GM21390 (cell line): ENCODE measurements at regions not wholly inside any gene's neighbourhood (a gene's known extent, or its start where the extent isn't known, plus 50 kb on each side); places are given as distances from the start of the nearest gene placed in this dataset.
"Not testable (repeated sequence)": the region's sequence is repeated elsewhere in the genome, so short reads cannot be mapped to it uniquely, and the experiment has no call there.

Experiments
- ATAC-seq: cut with Tn5 transposase; IDR thresholded peaks from one replicate; pipeline ENCODE4 v1.9.1; 2021; ENCODE audit not compliant: unreplicated experiment

DNA sequence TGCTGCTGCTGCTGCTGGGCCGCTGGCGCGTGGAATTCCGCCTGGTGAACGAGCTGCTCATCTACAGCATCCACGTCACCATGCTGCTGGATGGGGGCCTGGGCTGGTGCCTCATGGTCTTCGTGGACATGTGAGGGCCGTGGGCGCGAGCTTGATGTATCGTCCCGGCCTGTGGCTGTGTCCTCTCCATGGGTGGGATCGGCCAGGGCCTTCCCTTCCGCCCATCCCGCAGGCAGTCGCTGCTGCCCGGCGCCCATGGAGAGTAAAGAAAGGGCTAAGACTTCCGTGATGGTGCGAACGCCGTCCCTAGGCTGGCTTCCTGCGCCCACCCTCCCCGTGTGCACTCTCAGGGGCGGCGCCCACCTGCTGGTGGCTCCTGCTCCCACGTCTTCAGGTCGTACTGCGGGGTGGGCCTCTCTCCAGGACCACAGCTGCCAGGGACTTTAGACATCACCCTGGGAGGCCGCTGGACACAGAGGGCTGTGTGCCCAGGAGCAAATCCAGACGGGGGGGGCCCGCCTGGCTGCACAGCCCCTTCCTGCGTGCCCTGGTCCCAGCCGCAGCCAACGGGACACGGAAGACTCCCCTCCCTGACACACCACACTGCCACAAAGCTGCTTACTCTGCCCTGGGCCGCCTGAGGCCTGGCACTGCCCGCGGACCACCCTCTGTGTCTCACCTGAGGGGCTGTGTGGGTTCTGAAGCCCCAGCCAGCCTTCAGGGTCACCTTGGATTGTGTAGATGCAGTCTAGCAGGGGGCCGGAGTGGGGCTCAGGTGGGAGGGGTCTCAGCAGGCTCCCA, 167.5 kb downstream of the SEPTIN7 start:
- no peak for ATAC-seq

DNA sequence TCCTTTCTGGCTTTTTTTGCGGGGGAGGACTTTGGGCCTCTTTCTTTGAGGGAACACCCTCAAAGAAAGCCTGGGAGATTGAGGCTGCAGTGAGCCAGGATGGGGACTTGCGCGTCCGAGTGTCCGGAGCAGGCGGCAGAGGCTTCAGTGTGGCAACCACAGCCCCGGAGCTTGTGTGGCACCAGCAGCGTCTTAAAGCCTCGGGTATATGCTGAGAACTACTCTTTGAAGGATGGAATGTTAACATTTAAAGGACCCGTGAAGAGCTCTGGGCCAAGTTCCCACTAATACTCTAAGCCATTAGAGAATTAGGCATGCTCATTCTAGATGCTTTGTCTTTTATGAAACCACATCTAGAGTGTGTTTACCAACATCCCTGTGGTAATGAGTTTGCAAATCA, 168.2 kb downstream of the SEPTIN7 start:
- ATAC-seq = no peak

DNA sequence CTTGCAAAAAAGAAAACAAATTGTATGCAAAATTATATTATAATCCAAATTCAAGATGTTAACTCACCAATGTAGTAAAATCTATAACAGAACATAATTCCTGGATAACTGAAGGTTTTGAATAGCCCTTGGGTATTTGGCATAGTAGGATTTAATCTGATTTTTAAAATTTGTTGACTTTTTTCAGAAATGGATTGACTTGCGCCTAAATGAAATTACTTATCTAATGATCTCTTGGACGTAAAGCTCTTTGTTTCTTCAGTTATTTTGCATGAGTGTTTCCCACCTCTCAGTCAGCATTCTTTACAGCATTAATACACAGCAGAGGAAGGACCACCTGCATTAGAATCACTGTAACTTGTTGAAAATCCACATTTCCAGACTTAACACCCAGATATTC, 169.6 kb downstream of the SEPTIN7 start:
- ATAC-seq = no peak

DNA sequence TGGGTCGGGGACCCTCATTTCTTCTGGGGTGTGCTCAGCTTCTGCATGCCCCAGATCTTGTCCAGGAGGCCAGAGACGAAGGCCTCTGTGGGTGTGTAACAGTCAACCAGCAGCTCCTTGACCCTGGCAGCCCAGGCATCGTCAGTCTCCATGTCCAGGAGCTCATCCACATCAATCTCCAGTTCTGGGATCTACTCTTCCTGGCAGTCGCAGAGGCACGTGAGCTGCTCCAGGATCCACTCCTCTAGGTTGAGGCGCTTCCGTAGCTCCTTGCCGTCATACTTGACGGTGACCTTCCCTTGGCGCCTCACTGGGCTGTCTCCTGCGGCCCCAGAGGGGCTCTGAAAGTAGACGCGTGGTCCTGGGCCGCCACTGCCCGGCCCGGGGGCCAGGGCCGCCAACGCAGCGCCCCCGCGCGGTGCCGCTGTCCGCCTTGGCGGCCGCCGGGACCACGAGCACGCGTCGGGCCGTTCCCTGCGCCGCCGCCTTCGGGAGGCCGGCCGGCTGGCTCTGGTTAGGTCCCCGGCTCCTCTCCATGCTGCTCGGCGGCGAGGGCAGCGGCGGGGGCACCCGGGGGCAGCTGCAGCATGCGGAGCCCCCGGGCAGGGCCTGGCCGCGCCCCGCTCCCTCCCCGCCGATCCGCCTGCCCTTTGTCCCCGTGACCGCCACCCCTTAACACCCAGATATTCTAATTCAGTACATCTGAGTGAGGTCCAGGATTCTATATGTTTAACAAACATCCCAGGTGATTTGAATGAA, 170.5 kb downstream of the SEPTIN7 start:
- no peak for ATAC-seq

DNA sequence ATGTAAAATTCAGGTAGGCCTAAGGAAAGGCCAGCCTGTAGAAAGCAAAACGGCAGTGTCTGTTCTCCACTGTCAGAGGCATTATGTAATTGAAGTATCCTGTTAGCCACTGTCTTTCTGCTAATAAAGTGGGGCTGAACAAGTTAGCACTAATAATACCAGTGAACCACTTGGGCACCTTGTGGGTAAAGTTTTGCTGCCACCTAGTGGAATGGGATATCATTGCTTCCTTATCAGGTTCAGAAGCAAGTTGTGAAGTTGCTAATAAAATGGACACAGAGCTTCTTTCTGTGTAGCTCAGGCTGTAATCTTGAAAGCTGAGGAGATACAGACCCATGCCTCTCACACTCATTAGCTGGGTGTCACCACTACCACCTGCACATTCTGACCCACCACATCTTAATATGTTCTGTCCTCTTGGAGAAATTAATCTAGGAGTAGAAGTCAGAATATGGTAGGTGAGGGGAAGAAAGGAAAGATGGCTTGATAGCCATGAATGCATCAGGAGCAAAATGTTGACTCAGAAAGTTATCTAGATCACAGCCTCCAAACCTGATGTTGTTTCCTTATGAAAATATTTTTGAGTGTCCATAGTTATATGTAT, 175.1 kb downstream of the SEPTIN7 start:
- no peak for ATAC-seq

GRCh38 chr7:35978816-35979640, 174.0 kb upstream of the EEPD1 start:
- not testable (repeated sequence) for ATAC-seq

GRCh38 chr7:35982600-35982999, 170.5 kb upstream of the EEPD1 start:
- no peak for ATAC-seq

GRCh38 chr7:35983626-35984025, 169.4 kb upstream of the EEPD1 start:
- ATAC-seq = no peak

DNA sequence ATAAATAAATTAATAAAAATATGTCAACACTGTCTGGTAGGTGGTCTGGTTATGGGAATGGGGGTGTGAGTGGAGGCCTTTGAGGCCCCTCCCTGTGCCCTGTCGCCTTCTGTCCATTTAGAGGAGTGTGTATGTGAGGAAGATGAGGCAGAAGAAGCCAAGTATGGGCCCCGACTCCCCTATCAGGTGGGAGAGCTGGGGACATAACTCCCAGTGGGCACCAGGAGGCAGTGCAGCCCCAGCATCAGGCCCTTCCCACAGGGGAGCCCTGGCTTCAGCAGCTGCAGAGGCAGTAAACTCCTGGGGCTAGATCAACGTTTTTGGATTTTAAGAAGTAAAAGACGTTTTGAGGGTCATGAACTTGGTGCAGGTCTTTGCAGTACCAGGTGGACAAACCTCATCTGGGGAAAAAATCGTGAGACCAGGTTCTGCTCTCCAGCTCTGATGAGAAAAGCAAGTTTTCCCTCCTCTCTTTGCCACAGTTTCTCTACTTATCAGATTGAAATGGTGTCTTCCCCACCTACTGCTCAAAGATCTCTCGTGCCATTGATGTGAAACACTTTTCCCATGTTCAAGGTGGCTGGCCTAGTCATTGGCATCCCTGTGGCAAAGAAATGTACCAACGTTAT, 167.8 kb upstream of the EEPD1 start:
- peak; percentile 95 for ATAC-seq

GRCh38 chr7:35987016-35987415, 166.0 kb upstream of the EEPD1 start:
- ATAC-seq = no peak

DNA sequence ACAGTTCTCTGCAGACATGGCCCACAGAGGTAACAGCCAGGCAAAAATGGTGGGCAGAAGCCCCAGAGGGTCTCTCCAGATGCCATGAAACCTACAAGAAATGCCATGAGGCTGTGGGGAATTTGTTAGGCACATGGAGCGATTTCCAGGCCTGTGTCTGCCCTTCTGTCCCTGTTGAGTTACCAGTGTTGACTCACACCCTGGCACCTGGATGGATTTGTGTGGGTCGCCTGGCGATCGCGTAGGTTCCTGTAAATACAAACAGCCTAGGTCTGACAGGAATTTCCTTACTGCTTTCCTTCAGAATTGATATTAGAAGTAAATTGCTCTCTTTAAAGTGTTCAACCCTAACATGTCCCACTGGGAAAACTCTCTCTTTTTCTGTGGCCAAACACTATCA, 164.9 kb upstream of the EEPD1 start:
- no peak for ATAC-seq

DNA sequence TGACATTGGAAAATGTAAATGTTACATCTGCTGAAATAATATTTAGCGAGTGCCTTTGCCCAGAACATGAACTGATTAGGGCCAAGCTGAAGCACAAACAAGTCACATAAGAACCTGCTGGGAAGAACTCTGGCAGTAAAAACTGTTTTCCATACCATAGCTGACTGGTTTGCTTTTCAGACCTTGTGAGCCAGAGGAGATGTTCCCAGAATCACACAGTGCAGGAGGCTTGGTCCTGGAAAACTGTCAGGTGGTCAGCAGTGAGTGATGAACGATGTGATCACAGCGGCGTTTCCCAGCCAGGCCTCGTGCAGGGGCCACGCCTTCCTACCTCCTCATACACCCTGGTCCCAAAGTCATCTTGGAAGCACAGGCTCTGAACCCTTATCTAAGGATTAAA, 164.2 kb upstream of the EEPD1 start:
- ATAC-seq = no peak

GRCh38 chr7:35991511-35992232, 161.4 kb upstream of the EEPD1 start:
- no peak for ATAC-seq

GRCh38 chr7:35992436-35992835, 160.6 kb upstream of the EEPD1 start:
- no peak for ATAC-seq

GRCh38 chr7:35993113-35993512, 159.9 kb upstream of the EEPD1 start:
- no peak for ATAC-seq

GRCh38 chr7:35993676-35994606, 159.1 kb upstream of the EEPD1 start:
- no peak for ATAC-seq

DNA sequence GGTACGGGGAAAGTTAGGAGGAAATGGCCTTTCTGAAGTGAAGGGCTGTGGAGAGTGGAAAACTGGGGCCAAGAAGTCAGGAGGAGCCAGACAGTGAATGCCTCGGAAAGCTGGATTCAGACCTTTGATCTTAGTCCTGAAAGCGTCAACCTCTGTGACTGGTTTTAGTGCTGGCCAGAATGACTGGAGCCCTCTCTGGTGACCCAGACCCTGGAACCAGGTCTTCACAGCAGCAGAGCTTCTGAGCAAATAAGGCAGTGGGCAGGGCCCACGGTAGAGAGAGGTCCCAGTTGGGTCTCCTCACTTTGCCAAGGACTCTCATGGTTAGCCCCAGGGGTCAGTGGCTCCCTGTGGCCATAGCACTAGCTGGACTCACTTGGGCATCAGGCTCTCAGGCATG, 157.7 kb upstream of the EEPD1 start:
- no peak for ATAC-seq

- ATAC-seq = no peak
Observed at GRCh38 chr7:35998481-35998880, 154.6 kb upstream of the EEPD1 start.

DNA sequence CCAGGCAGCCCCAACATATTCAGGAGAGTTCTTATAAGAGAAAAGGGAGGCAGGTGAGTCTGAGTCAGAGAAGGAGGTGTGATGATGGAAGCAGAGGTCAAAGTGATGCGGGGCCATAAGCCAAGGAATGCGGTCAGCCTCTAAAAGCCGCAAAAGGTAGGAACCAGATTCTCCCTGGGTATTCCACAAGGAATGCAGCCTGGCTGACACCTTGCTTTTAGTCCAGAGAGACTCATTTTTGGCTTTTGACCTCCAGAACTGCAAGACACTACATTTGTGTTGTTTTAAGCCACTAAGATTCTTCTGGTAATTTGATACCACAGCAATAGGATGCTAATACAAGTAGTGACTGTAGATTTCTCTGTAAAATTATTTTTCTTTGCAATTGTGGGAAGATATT, 151.5 kb upstream of the EEPD1 start:
- no peak for ATAC-seq
